Eye (tissue), 1 donor: ENCODE measurements at regions not wholly inside any gene's neighbourhood (a gene's known extent, or its start where the extent isn't known, plus 50 kb on each side); places are given as distances from the start of the nearest gene placed in this dataset.

Experiments
- DNase-seq: peaks from one replicate; pipeline ENCODE4 v3.0.0-alpha.2; 2015

- no peak for DNase-seq
Observed at GRCh38 chr3:117531078-117531767, 821.6 kb downstream of the TUSC7 start.

- DNase-seq, result no peak
Observed at GRCh38 chr3:117532268-117532667, 822.7 kb downstream of the TUSC7 start.

- no peak for DNase-seq
Observed at GRCh38 chr3:117534138-117534537, 824.6 kb downstream of the TUSC7 start.

GRCh38 chr3:117536006-117536405, 826.4 kb downstream of the TUSC7 start:
- DNase-seq, result no peak

GRCh38 chr3:117537949-117538348, 828.4 kb downstream of the TUSC7 start:
- DNase-seq, result no peak

- no peak for DNase-seq
Observed at GRCh38 chr3:117539729-117540128, 830.1 kb downstream of the TUSC7 start.

GRCh38 chr3:117540597-117540996, 831.0 kb downstream of the TUSC7 start:
- no peak for DNase-seq

GRCh38 chr3:117541721-117542120, 832.1 kb downstream of the TUSC7 start:
- no peak for DNase-seq

GRCh38 chr3:117543521-117543920, 833.9 kb downstream of the TUSC7 start:
- DNase-seq, result no peak

GRCh38 chr3:117545484-117545883, 835.9 kb downstream of the TUSC7 start:
- no peak for DNase-seq

- DNase-seq, result peak; percentile 35
Observed at GRCh38 chr3:117547956-117548550, 838.5 kb downstream of the TUSC7 start.

GRCh38 chr3:117548600-117548999, 839.0 kb downstream of the TUSC7 start:
- DNase-seq, result no peak

GRCh38 chr3:117549716-117550115, 840.1 kb downstream of the TUSC7 start:
- DNase-seq, result no peak

- DNase-seq, result no peak
Observed at GRCh38 chr3:117550766-117551165, 841.2 kb downstream of the TUSC7 start.

GRCh38 chr3:117553461-117553860, 843.9 kb downstream of the TUSC7 start:
- no peak for DNase-seq

GRCh38 chr3:117556646-117557407, 847.2 kb downstream of the TUSC7 start:
- DNase-seq, result no peak

GRCh38 chr3:117557464-117558090, 848.0 kb downstream of the TUSC7 start:
- no peak for DNase-seq

GRCh38 chr3:117558681-117559080, 849.1 kb downstream of the TUSC7 start:
- no peak for DNase-seq

GRCh38 chr3:117562000-117562399, 852.4 kb downstream of the TUSC7 start:
- DNase-seq, result no peak

- DNase-seq, result no peak
Observed at GRCh38 chr3:117563063-117563462, 853.5 kb downstream of the TUSC7 start.

GRCh38 chr3:117565777-117566176, 856.2 kb downstream of the TUSC7 start:
- DNase-seq, result no peak

- DNase-seq, result no peak
Observed at GRCh38 chr3:117566926-117567325, 857.3 kb downstream of the TUSC7 start.

- no peak for DNase-seq
Observed at GRCh38 chr3:117567382-117567781, 857.8 kb downstream of the TUSC7 start.

GRCh38 chr3:117567906-117568305, 858.3 kb downstream of the TUSC7 start:
- DNase-seq, result no peak
